Medulla oblongata (tissue), 1 donor: ENCODE measurements at regions not wholly inside any gene's neighbourhood (a gene's known extent, or its start where the extent isn't known, plus 50 kb on each side); places are given as distances from the start of the nearest gene placed in this dataset.

Experiments
- DNase-seq: peaks from one replicate; pipeline ENCODE4 v3.0.0-alpha.2; 2015; ENCODE audit errors: extremely low spot score

GRCh38 chr13:72113076-72113475 lies 246.1 kb upstream of the DACH1 start:
- no peak for DNase-seq

GRCh38 chr13:72112216-72112615 lies 245.2 kb upstream of the DACH1 start:
- no peak for DNase-seq

- DNase-seq: no peak
Measured at GRCh38 chr13:72109863-72110262, 242.9 kb upstream of the DACH1 start.

- DNase-seq: no peak
Measured at GRCh38 chr13:72104656-72105180, 237.7 kb upstream of the DACH1 start.

GRCh38 chr13:72101768-72102400 lies 234.9 kb upstream of the DACH1 start:
- DNase-seq: no peak

- no peak for DNase-seq
Measured at GRCh38 chr13:72100339-72100738, 233.3 kb upstream of the DACH1 start.

- DNase-seq: no peak
Measured at GRCh38 chr13:72097568-72097967, 230.6 kb upstream of the DACH1 start.

GRCh38 chr13:72093262-72093661 lies 226.3 kb upstream of the DACH1 start:
- DNase-seq: no peak

- no peak for DNase-seq
Measured at GRCh38 chr13:72074663-72075062, 207.7 kb upstream of the DACH1 start.

- DNase-seq: no peak
Measured at GRCh38 chr13:72072261-72072660, 205.3 kb upstream of the DACH1 start.

- no peak for DNase-seq
Measured at GRCh38 chr13:72071713-72072112, 204.7 kb upstream of the DACH1 start.

GRCh38 chr13:72062566-72062965 lies 195.6 kb upstream of the DACH1 start:
- no peak for DNase-seq

GRCh38 chr13:72061613-72062012 lies 194.6 kb upstream of the DACH1 start:
- DNase-seq: no peak

- DNase-seq: no peak
Measured at GRCh38 chr13:72050251-72050650, 183.2 kb upstream of the DACH1 start.

GRCh38 chr13:72043366-72043765 lies 176.4 kb upstream of the DACH1 start:
- DNase-seq: no peak

GRCh38 chr13:72041165-72041564 lies 174.2 kb upstream of the DACH1 start:
- DNase-seq: no peak

GRCh38 chr13:72039126-72039525 lies 172.1 kb upstream of the DACH1 start:
- no peak for DNase-seq

GRCh38 chr13:72029981-72030380 lies 163.0 kb upstream of the DACH1 start:
- no peak for DNase-seq

- DNase-seq: no peak
Measured at GRCh38 chr13:72025836-72026235, 158.8 kb upstream of the DACH1 start.

- no peak for DNase-seq
Measured at GRCh38 chr13:72023895-72024294, 156.9 kb upstream of the DACH1 start.

- no peak for DNase-seq
Measured at GRCh38 chr13:72005455-72005854, 138.5 kb upstream of the DACH1 start.

GRCh38 chr13:72004784-72005374 lies 137.9 kb upstream of the DACH1 start:
- DNase-seq: no peak

GRCh38 chr13:72004246-72004645 lies 137.2 kb upstream of the DACH1 start:
- DNase-seq: no peak

- no peak for DNase-seq
Measured at GRCh38 chr13:71998223-71998622, 131.2 kb upstream of the DACH1 start.
